Smooth muscle cell (in vitro differentiated cells): ENCODE measurements at regions not wholly inside any gene's neighbourhood (a gene's known extent, or its start where the extent isn't known, plus 50 kb on each side); places are given as distances from the start of the nearest gene placed in this dataset.

Source experiments
- DNase-seq: peaks from one replicate; lab custom pipeline; 2025; ENCODE audit not compliant: unreplicated experiment; lab: John Stamatoyannopoulos, UW
- H2AFZ ChIP-seq: fragments of 200-600 bp; sonication (generic); 2 replicates; pipeline ENCODE4 v1.6.0; 2016; ENCODE audit warnings: antibody characterized with exemption, low read depth, mild to moderate bottlenecking
- H3F3A ChIP-seq: fragments of 200-600 bp; sonication (generic); 2 replicates; pipeline ENCODE4 v1.6.0; 2017; ENCODE audit warnings: antibody characterized with exemption, low read depth
- H3K27ac ChIP-seq: fragments of 200-600 bp; sonication (generic); 2 replicates; pipeline ENCODE4 v1.5.1; 2016; ENCODE audit warnings: low read depth, mild to moderate bottlenecking
- H3K27me3 ChIP-seq: fragments of 200-600 bp; sonication (generic); 2 replicates; pipeline ENCODE4 v1.6.1; 2016; ENCODE audit warnings: low read depth, mild to moderate bottlenecking
- H3K36me3 ChIP-seq: fragments of 200-600 bp; sonication (generic); 2 replicates; pipeline ENCODE4 v1.5.1; 2016; ENCODE audit warnings: low read depth
- H3K4me1 ChIP-seq: fragments of 200-600 bp; sonication (generic); 2 replicates; pipeline ENCODE4 v1.5.1; 2016; ENCODE audit warnings: low read depth
- H3K4me2 ChIP-seq: fragments of 200-600 bp; sonication (generic); 2 replicates; pipeline ENCODE4 v1.6.0; 2016; ENCODE audit warnings: mild to moderate bottlenecking
- H3K4me3 ChIP-seq: fragments of 200-600 bp; sonication (generic); 2 replicates; pipeline ENCODE4 v1.5.1; 2016; ENCODE audit warnings: mild to moderate bottlenecking
- H3K79me2 ChIP-seq: fragments of 200-600 bp; sonication (generic); 2 replicates; pipeline ENCODE4 v1.6.0; 2016; ENCODE audit warnings: low read depth, mild to moderate bottlenecking
- H3K9ac ChIP-seq: fragments of 200-600 bp; sonication (generic); 2 replicates; pipeline ENCODE4 v1.6.0; 2016; ENCODE audit warnings: low read depth
- H3K9me3 ChIP-seq: fragments of 200-600 bp; sonication (generic); replicated peaks from 2 replicates; pipeline ENCODE4 v1.5.1; 2016; ENCODE audit warnings: low read depth
- H4K20me1 ChIP-seq: fragments of 200-600 bp; sonication (generic); 2 replicates; pipeline ENCODE4 v1.6.0; 2016; ENCODE audit warnings: low read depth
- WGBS: methylation state at CpG from one replicate; pipeline ENCODE4 v1.1.7; 2016; ENCODE audit warnings: low lambda C conversion rate; 5-methylcytosine and 5-hydroxymethylcytosine counted together
- TF ChIP-seq, protein P1 (sequence below): fragments of 200-600 bp; sonication (generic); IDR thresholded peaks from 2 replicates; pipeline ENCODE4 v1.5.1; 2017; ENCODE audit warnings: borderline replicate concordance, mild to moderate bottlenecking, antibody characterized with exemption; ENCODE audit not compliant: insufficient read depth, poor library complexity, severe bottlenecking

GRCh38 chr7:113628948-113629847, 289.6 kb downstream of the PPP1R3A start:
- Histone ChIP-seq H3K79me2 (no peaks in the 10 kb centered on the region), H3K4me2 (no peak overlapping the region), H3K9me3 (peaks cover 13% of the 10 kb centered on the region), H3K4me3 (no peak overlapping the region), H3K27ac (no peak overlapping the region), H3F3A (no peaks in the 10 kb centered on the region), H3K9ac (no peak overlapping the region), H3K36me3 (no peaks in the 10 kb centered on the region), H4K20me1 (no peaks in the 10 kb centered on the region), H2AFZ (no peak overlapping the region), H3K4me1 (no peaks in the 10 kb centered on the region), H3K27me3 (no peaks in the 10 kb centered on the region)
- DNase-seq = no peak
- TF ChIP-seq, protein P1, sequence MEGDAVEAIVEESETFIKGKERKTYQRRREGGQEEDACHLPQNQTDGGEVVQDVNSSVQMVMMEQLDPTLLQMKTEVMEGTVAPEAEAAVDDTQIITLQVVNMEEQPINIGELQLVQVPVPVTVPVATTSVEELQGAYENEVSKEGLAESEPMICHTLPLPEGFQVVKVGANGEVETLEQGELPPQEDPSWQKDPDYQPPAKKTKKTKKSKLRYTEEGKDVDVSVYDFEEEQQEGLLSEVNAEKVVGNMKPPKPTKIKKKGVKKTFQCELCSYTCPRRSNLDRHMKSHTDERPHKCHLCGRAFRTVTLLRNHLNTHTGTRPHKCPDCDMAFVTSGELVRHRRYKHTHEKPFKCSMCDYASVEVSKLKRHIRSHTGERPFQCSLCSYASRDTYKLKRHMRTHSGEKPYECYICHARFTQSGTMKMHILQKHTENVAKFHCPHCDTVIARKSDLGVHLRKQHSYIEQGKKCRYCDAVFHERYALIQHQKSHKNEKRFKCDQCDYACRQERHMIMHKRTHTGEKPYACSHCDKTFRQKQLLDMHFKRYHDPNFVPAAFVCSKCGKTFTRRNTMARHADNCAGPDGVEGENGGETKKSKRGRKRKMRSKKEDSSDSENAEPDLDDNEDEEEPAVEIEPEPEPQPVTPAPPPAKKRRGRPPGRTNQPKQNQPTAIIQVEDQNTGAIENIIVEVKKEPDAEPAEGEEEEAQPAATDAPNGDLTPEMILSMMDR = no peak
- WGBS = 74% methylated on average over 6 of the region's 6 CpGs

GRCh38 chr7:113625494-113626102, 293.2 kb downstream of the PPP1R3A start:
- no peaks in the 10 kb centered on the region for H4K20me1 ChIP-seq
- H3K9ac ChIP-seq = no peak overlapping the region
- no peaks in the 10 kb centered on the region for H3K36me3 ChIP-seq
- H3F3A ChIP-seq = no peaks in the 10 kb centered on the region
- H3K9me3 ChIP-seq = peaks cover 10% of the 10 kb centered on the region
- no peaks in the 10 kb centered on the region for H3K79me2 ChIP-seq
- no peak overlapping the region for H3K27ac ChIP-seq
- no peak for DNase-seq
- no peak overlapping the region for H3K4me3 ChIP-seq
- H3K4me2 ChIP-seq = no peak overlapping the region
- H3K27me3 ChIP-seq = no peaks in the 10 kb centered on the region
- H3K4me1 ChIP-seq = no peaks in the 10 kb centered on the region
- TF ChIP-seq, protein P1 = no peak
- no peak overlapping the region for H2AFZ ChIP-seq

- H3K4me1 ChIP-seq = no peaks in the 10 kb centered on the region
- H3K27me3 ChIP-seq = no peaks in the 10 kb centered on the region
- H2AFZ ChIP-seq = no peak overlapping the region
- no peak overlapping the region for H3K4me2 ChIP-seq
- WGBS = 78% methylated on average over 1 of the region's 1 CpG
- no peaks in the 10 kb centered on the region for H3F3A ChIP-seq
- H3K27ac ChIP-seq = no peak overlapping the region
- peaks cover 9% of the 10 kb centered on the region for H3K9me3 ChIP-seq
- no peak overlapping the region for H3K4me3 ChIP-seq
- no peaks in the 10 kb centered on the region for H4K20me1 ChIP-seq
- TF ChIP-seq, protein P1 = no peak
- DNase-seq = no peak
- H3K36me3 ChIP-seq = no peaks in the 10 kb centered on the region
- no peak overlapping the region for H3K9ac ChIP-seq
- H3K79me2 ChIP-seq = no peaks in the 10 kb centered on the region
Observed at GRCh38 chr7:113622796-113623195, 296.0 kb downstream of the PPP1R3A start.
